ENCODE measurements at regions not wholly inside any gene's neighbourhood (a gene's known extent, or its start where the extent isn't known, plus 50 kb on each side); places are given as distances from the start of the nearest gene placed in this dataset.

- TF ChIP-seq CTCF (conservative IDR thresholded peaks at IDR 0.05; ENCODE audit: low read depth, low read length), result no peak
- no peak for DNase-seq (ENCODE audit: low read depth)
- H3K4me3 ChIP-seq (ENCODE audit: low read depth, low read length), result no peak overlapping the region
These were observed 199.5 kb downstream of the FAM76B start for GRCh38 chr11:95589893-95590612.

- TF ChIP-seq CTCF (conservative IDR thresholded peaks at IDR 0.05; ENCODE audit: low read depth, low read length), result no peak
- no peak overlapping the region for H3K4me3 ChIP-seq (ENCODE audit: low read depth, low read length)
- no peak for DNase-seq (ENCODE audit: low read depth)
These were observed 200.8 kb downstream of the FAM76B start for GRCh38 chr11:95588821-95589220.

GRCh38 chr11:95586661-95587060, 202.9 kb downstream of the FAM76B start:
- no peak for DNase-seq (ENCODE audit: low read depth)
- H3K4me3 ChIP-seq (ENCODE audit: low read depth, low read length), result no peak overlapping the region
- no peak for TF ChIP-seq CTCF (conservative IDR thresholded peaks at IDR 0.05; ENCODE audit: low read depth, low read length)

- no peak for DNase-seq (ENCODE audit: low read depth)
- TF ChIP-seq CTCF (conservative IDR thresholded peaks at IDR 0.05; ENCODE audit: low read depth, low read length), result no peak
- H3K4me3 ChIP-seq (ENCODE audit: low read depth, low read length), result no peak overlapping the region
These were observed 203.4 kb downstream of the FAM76B start for GRCh38 chr11:95586155-95586554.

- TF ChIP-seq CTCF (conservative IDR thresholded peaks at IDR 0.05; ENCODE audit: low read depth, low read length), result no peak
- H3K4me3 ChIP-seq (ENCODE audit: low read depth, low read length), result no peak overlapping the region
- no peak for DNase-seq (ENCODE audit: low read depth)
These were observed 203.9 kb downstream of the FAM76B start for GRCh38 chr11:95585752-95586077.

GRCh38 chr11:95585069-95585751, 204.4 kb downstream of the FAM76B start:
- no peak for DNase-seq (ENCODE audit: low read depth)
- H3K4me3 ChIP-seq (ENCODE audit: low read depth, low read length), result no peak overlapping the region
- no peak for TF ChIP-seq CTCF (conservative IDR thresholded peaks at IDR 0.05; ENCODE audit: low read depth, low read length)

- DNase-seq (ENCODE audit: low read depth), result no peak
- H3K4me3 ChIP-seq (ENCODE audit: low read depth, low read length), result no peak overlapping the region
- no peak for TF ChIP-seq CTCF (conservative IDR thresholded peaks at IDR 0.05; ENCODE audit: low read depth, low read length)
These were observed 205.0 kb downstream of the FAM76B start for GRCh38 chr11:95584589-95584988.

Measured in epithelial cell of proximal tubule (primary cell).